ENCODE measurements at regions not wholly inside any gene's neighbourhood (a gene's known extent, or its start where the extent isn't known, plus 50 kb on each side); places are given as distances from the start of the nearest gene placed in this dataset.

DNA sequence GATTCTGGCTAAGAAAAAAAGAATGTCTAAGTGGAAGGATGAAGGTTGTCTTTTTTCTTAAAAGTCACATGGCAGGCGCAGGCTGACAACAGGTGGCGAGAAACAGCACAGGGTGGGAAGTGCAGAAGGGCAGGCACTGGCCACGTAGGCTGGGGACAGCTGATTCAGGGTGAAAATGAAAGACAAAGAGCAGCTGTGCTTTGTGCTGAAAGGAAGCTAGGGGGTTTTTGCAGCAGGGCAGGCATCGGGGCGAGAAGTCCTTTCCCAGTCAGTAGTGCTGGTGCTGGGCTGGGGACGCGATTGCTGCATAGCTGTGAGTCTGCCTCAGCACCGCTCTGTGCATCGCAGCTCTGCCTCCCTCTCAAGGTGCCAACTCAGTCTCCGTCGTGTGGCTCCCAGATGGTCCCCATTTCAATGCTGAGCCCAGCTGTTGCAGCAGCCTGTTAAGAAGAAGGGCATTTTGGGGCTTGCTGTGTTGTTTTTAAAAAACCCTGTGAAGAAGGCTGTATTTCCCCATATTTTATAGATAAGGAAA lies 183.1 kb upstream of the CCL2 start (continued):
- TF ChIP-seq EGR1 (IDR thresholded peaks at IDR 0.05; ENCODE audit: borderline replicate concordance in 1 of 2, low read depth in 2 of 2, low read length in 2 of 2) = no peak
- TF ChIP-seq MEF2A (IDR thresholded peaks at IDR 0.05; ENCODE audit: insufficient read depth, low read depth, low read length) = no peak
- TF ChIP-seq CBX3 (IDR thresholded peaks at IDR 0.05; ENCODE audit: borderline replicate concordance, low read depth) = no peak
- TF ChIP-seq BACH1 (IDR thresholded peaks at IDR 0.05; ENCODE audit: borderline replicate concordance) = no peak
- no peak for TF ChIP-seq ZNF24 (IDR thresholded peaks at IDR 0.05)
- no peak for TF ChIP-seq RELA (IDR thresholded peaks at IDR 0.05; ENCODE audit: borderline replicate concordance, partially characterized antibody)

DNA sequence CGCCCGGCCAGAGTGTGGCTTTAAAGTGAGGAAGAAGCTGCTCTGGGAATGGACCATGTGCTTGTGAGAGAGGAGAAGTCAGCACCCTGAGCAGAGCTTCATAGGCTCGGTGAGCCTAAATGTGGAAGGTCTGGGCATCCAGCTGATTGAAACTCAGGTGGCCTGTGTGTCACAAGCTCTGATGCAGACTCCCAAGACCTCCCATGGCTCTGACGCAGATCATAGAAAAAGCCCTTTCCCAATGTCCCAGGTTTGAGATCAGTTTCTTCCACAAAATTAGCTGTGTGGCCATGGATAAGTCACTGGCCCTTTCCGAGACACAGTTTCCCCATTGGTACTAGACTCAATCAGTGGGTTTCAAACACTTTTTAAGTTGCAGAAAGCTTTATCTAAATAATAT lies 180.0 kb upstream of the CCL2 start:
- CTCF ChIA-PET = interaction anchor here (0.8 kb wide), 1 partner anchor 12 kb away, joined by 3 read pairs; no protein-coding TSS in a partner anchor
- RAD21 ChIA-PET (ENCODE audit: unreplicated experiment) = no interaction called here

More for the DNA sequence above, 180.0 kb upstream of the CCL2 start:
- Histone ChIP-seq H3K9me3 (replicated peaks; ENCODE audit: control insufficient read depth, insufficient read depth, low read length) (no peaks in the 10 kb centered on the region), H3K36me3 (ENCODE audit: control insufficient read depth in 2 of 2, insufficient read depth in 2 of 2, low read length in 1 of 2) (no peaks in the 10 kb centered on the region), H3K4me3 (no peak overlapping the region), H3K27ac (ENCODE audit: control insufficient read depth, insufficient read depth) (no peak overlapping the region), H3K4me1 (ENCODE audit: control insufficient read depth, insufficient read depth, low read length) (no peaks in the 10 kb centered on the region), H3K27me3 (replicated peaks in 1 of 2; ENCODE audit: control insufficient read depth in 2 of 2, insufficient read depth in 2 of 2, low read length in 1 of 2) (no peaks in the 10 kb centered on the region; a peak in 1 of 4 replicates), H3K79me2 (ENCODE audit: control insufficient read depth, insufficient read depth, low read length) (no peaks in the 10 kb centered on the region), H2AFZ (ENCODE audit: control insufficient read depth, low read depth, low read length) (no peak overlapping the region), H3K9ac (ENCODE audit: control insufficient read depth, insufficient read depth, low read length) (no peak overlapping the region), H3K4me2 (ENCODE audit: control insufficient read depth, insufficient read depth) (no peak overlapping the region), H4K20me1 (ENCODE audit: control insufficient read depth, insufficient read depth) (no peaks in the 10 kb centered on the region)
- POLR2A ChIA-PET = no interaction called here
- DNase-seq (ENCODE audit: low read depth, low spot score) (no peak), FAIRE-seq (no peak), ATAC-seq (no peak)
- SMC1A ChIA-PET (ENCODE audit: uncharacterized antibody, unreplicated experiment) = no interaction called here
- in situ Hi-C loops (cut with MboI) = no loop called here
- BruUV-seq (replicated peaks) = no TSS peak
- intact Hi-C loops (cut with micrococcal nuclease; ENCODE audit: unreplicated experiment) = no loop called here
- TF ChIP-seq CBX5 (IDR thresholded peaks at IDR 0.05; ENCODE audit: low read depth) (no peak), POLR2A (IDR thresholded peaks at IDR 0.05; ENCODE audit: low read depth, low read length) (no peak)
- WGBS (ENCODE audit: insufficient coverage, insufficient replicate concordance, low lambda C conversion rate, missing lambda C conversion rate) = 53% methylated on average over 5 of the region's 5 CpGs

Data from GM12878 (cell line).